Forelimb muscle (tissue), 1 donor: ENCODE measurements at regions not wholly inside any gene's neighbourhood (a gene's known extent, or its start where the extent isn't known, plus 50 kb on each side); places are given as distances from the start of the nearest gene placed in this dataset.
"Not testable (repeated sequence)": the region's sequence is repeated elsewhere in the genome, so short reads cannot be mapped to it uniquely, and the experiment has no call there.

Experiments
- DNase-seq: peaks from one replicate; pipeline ENCODE4 v3.0.0-alpha.2; 2013; ENCODE audit warnings: low read depth

DNA sequence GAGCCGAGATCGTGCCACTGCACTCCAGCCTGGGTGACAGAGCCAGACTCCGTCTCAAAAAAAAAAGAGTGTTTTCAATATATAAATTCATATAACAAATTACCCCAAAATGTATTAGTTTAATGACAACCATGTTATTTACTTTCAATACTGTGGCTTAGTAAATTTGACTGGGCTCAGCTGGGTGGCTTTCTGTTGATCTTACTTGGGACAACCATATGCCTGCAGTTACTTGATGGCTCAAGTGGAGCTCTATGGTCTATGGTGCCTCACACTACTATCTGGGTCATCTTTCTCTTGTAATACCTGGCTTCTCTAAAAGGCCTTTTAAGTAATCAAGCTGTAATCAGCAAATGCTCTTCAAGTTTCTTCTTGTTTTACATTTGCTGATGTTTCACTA is 341.5 kb upstream of the SPHKAP start:
- no peak for DNase-seq

GRCh38 chr2:228522276-228522675 is 340.8 kb upstream of the SPHKAP start:
- no peak for DNase-seq

DNA sequence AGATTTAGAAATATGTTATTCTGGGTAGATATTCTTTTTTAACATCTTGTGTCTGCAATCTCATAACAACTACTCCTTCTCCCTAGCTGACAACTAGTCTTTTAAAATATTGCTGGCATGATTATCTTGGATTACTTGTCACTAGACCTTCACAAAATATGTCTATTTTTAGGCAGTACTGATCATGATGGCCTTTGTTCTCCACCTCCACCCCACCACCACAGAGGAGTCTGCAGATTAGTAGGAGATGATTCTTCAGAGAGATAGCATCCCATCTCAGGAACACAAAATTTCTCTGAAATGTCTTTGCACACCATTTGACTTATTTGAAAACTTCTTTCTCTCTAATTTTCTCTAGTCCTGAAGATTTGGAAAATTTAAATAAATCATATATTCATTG is 338.1 kb upstream of the SPHKAP start:
- no peak for DNase-seq

- DNase-seq: no peak
These were observed 334.5 kb upstream of the SPHKAP start for GRCh38 chr2:228516019-228516418.

GRCh38 chr2:228513480-228513879 is 332.0 kb upstream of the SPHKAP start:
- not testable (repeated sequence) for DNase-seq

DNA sequence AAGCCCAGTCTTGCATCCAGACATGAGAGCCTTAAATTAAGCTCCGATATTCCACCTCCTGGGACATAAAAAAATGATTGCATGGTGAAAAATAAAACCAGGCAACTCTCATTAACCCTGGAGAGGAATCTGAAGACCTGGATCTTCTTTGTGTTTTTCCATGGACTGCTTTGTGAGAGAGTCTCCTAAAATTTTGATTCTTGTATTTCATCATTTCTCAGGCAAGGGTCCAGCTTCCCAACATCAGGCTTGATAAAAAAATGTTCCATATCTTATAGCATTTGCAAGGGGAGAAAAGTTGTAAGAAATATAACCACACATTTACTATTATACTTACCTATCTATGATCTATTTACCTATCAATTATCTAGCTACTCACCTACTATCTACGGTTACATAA is 327.5 kb upstream of the SPHKAP start:
- no peak for DNase-seq

- no peak for DNase-seq
These were observed 326.4 kb upstream of the SPHKAP start for GRCh38 chr2:228507870-228508269.

DNA sequence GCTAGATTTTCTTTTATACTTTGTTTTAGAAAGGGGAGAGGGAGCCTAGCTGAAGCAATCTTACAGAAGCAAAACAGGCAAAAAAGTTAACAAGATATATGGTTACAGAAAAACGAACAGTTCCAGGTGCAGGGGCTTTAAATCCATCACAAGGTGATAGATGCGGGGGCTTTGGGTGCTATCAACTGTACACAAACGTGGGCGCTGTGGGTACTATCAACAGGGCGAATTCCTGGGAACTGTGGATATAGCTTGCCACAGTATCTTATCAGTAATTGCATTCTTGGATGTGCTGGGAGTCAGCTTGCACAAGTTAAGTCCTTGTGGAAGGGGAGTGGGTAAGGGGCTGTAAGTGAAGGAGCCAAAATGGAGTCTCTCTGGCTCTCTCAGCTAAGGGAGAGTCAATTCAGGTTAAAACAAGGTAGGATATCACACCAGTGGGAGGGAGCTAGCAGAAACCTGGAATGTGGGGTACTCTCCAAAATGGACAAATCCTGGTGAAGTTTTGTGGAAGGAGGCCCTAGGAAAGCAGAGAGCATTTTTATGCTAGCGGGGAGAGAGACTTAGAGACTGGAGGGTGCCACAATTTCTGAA is 325.8 kb upstream of the SPHKAP start:
- no peak for DNase-seq

DNA sequence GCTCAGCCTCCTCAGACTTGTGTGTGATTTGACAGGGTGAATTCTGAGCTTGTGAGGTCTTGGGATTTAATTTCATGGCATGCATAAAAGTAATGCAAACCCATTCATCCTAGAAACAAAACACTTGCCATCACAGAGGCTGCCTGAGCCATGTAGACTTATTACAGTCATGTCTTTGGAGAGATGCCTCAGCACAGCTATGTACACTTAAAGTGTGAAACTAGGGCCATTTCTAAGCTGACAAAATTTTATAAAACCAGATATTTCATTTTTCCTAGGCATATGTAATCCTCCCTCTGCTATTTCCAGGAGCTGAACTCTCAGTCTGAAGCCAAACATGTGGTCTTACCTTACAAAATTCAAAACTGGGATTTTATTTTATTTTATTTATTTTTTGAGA is 322.2 kb upstream of the SPHKAP start:
- DNase-seq: no peak

GRCh38 chr2:228493852-228494251 is 312.4 kb upstream of the SPHKAP start:
- no peak for DNase-seq

GRCh38 chr2:228479014-228479413 is 297.5 kb upstream of the SPHKAP start:
- no peak for DNase-seq

GRCh38 chr2:228474466-228474865 is 293.0 kb upstream of the SPHKAP start:
- DNase-seq: no peak

- DNase-seq: no peak
These were observed 288.2 kb upstream of the SPHKAP start for GRCh38 chr2:228469721-228470120.

DNA sequence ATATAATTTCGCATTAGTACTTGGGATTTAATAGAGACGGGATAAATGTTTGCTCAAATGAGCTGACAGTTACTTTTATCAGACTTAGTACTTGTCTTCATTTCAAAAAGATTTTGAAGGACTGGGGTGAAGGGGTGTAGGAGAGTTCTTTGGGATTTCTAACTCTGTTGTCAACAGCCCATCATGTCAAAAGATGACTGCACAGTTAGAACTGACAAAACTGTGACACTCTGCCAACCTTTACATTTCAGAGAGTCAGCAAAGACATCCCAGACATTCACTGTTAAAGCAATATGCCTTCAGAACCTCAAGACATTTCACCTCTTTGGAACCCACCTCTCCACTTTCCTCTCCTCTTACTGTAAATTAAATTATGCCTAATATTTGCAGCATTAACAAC is 285.4 kb upstream of the SPHKAP start:
- DNase-seq: no peak

DNA sequence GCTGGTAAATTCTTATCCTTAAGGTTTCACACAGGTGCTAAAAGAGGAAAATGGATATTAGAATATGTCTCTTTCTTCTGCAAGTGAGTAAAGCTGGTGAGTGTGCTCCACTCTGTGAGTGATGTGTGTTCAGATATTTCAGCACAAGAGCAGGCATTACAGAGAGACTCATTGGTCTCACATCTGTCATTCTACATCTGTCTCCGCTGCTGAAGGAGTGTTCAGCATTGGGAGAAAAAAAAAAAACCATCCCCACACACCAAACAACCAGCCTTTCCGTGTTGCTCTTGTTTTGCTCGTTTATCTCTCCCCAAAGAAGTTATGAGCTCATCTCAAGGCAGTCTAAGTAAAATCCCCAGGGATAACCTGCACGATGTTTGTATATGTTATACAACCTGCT is 283.9 kb upstream of the SPHKAP start:
- DNase-seq: no peak

DNA sequence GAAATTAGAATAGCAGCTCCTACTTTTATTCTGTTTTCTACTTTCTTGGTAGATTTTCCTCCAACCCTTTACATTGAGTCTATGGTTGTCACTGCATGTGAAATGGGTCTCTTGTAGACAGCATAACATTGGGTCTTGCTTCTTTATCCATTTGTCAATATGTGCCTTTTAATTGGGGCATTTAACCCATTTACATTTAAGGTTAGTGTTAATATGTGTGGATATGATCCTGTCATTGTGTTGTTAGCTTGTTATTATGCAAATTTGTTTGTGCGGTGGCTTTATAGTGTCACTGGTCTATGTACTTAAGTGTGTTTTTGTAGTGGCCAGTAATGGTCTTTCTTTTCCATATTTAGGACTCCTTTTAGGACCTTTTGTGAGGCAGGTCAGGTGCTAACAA is 276.9 kb upstream of the SPHKAP start:
- no peak for DNase-seq

GRCh38 chr2:228447266-228447915 is 265.9 kb upstream of the SPHKAP start:
- DNase-seq: no peak

- DNase-seq: peak; percentile 38
These were observed 265.2 kb upstream of the SPHKAP start for GRCh38 chr2:228446734-228447133.

- DNase-seq: no peak
These were observed 262.7 kb upstream of the SPHKAP start for GRCh38 chr2:228444161-228444560.

- DNase-seq: no peak
These were observed 252.2 kb upstream of the SPHKAP start for GRCh38 chr2:228433721-228434120.

- DNase-seq: no peak
These were observed 250.6 kb upstream of the SPHKAP start for GRCh38 chr2:228432116-228432515.

GRCh38 chr2:228430986-228431385 is 249.5 kb upstream of the SPHKAP start:
- no peak for DNase-seq

DNA sequence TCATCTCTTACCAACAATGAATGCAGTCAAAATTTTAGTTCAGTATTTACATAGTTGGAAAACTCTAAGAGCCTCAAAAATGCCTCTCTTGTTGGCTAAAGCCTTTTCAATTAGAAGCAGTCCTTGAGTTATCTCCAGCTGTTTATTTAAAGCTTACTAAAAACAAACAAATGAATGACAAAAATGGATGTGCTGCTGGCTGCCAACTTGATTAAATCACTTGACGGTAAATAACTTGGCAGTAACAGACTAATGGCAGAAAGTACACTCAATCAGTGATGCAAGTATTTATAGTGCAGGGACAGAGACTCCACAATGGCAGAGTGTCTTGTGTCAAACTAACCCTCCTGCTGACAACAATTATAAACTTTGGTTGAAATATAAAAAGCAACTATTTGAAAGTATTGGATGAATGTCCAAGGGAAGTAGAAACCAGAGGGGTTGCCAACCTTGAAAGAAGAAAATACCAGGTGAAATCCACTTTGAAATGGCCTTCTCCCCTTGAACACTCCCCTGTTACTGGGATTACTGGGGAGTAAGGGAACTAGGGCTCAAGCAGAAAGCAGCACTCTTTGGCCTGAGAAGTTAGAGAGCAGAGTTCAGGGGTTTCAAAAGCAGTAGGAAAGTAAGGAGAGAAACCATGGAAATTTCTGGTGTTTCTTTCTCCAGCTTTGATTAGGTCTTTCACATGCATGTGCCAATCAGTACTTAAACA is 245.2 kb upstream of the SPHKAP start:
- DNase-seq: no peak
